Upper lobe of left lung (tissue), 6 donors: ENCODE measurements at regions not wholly inside any gene's neighbourhood (a gene's known extent, or its start where the extent isn't known, plus 50 kb on each side); places are given as distances from the start of the nearest gene placed in this dataset.
"Not testable (repeated sequence)": the region's sequence is repeated elsewhere in the genome, so short reads cannot be mapped to it uniquely, and the experiment has no call there.

Experiments
- ATAC-seq, 2 donors: fragments of 200-7000 bp; cut with Tn5 transposase; one replicate each; pipeline ENCODE4 v1.9.1; 2022; ENCODE audit warnings: mild to moderate bottlenecking in 2 of 2, moderate library complexity in 2 of 2; ENCODE audit not compliant: low FRiP score in 2 of 2
- DNase-seq, 2 donors: peaks; one replicate each; pipeline ENCODE4 v3.0.0-alpha.2; 2019 to 2020
- H3K27ac ChIP-seq, 4 donors: fragments of 200-600 bp; sonication (generic); one replicate each; pipeline ENCODE4 v1.5.1; 2016 to 2019
- H3K27me3 ChIP-seq, 4 donors: fragments of 200-600 bp; sonication (generic); one replicate each; pipeline ENCODE4 v1.5.1; 2017 to 2019
- H3K36me3 ChIP-seq, 4 donors: fragments of 200-600 bp; sonication (generic); one replicate each; pipeline ENCODE4 v1.5.1; 2016 to 2019
- H3K4me1 ChIP-seq, 4 donors: fragments of 200-600 bp; sonication (generic); one replicate each; pipeline ENCODE4 v1.5.1; 2018 to 2019
- H3K4me3 ChIP-seq, 4 donors: fragments of 200-600 bp; sonication (generic); one replicate each; pipeline ENCODE4 v1.5.1; 2017 to 2019; ENCODE audit warnings: mild to moderate bottlenecking in 2 of 4, moderate library complexity in 1 of 4
- H3K9me3 ChIP-seq, 4 donors: fragments of 200-600 bp; sonication (generic); one replicate each; pipeline ENCODE4 v1.5.1; 2018 to 2019
- WGBS, 2 donors: methylation state at CpG; one replicate each; pipeline ENCODE4 v1.1.5; 2017 to 2018; 5-methylcytosine and 5-hydroxymethylcytosine counted together
- donor health status: DM: no; HTN: no; CAD: no; lungs with moderate emphysema.
- donor health status: DM: no; HTN: yes; CAD: no; lungs with severe emphysema.

DNA sequence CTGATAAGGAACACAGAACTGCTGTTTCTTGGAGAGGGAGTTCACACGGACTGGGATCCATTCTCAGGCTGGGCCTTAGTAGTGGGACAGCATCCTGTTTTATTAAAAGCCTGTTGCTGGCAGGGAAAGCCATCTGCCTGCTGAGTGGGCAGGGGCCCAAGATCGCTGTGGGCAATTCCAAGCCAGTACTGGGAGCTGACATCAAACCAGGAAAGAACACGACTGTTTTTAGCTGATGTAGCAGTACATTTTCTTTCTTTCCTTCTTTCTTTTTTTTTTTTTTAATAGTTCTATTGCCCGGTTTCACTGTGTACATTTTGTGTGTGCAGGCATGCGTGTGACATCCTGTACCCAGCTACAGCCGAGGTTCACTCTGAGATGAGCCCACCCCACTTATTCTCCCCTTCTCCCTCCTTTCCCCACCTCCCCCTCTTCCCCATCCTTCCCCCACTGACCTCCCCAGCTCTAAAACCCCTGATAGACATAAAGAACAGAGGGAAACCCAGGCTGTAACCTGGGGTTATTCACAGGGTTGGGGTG, 143.5 kb upstream of the PLGLB2 start:
- not testable (repeated sequence) for H3K27me3 ChIP-seq, H3K27ac ChIP-seq, H3K4me3 ChIP-seq, H3K9me3 ChIP-seq, H3K36me3 ChIP-seq, DNase-seq, H3K4me1 ChIP-seq
- peak; percentile 55 to 60 for ATAC-seq
- 0% methylated on average over 1 of the region's 6 CpGs; no CpG with 5 or more reads in 1 of the 2 donors for WGBS, 2 donors

DNA sequence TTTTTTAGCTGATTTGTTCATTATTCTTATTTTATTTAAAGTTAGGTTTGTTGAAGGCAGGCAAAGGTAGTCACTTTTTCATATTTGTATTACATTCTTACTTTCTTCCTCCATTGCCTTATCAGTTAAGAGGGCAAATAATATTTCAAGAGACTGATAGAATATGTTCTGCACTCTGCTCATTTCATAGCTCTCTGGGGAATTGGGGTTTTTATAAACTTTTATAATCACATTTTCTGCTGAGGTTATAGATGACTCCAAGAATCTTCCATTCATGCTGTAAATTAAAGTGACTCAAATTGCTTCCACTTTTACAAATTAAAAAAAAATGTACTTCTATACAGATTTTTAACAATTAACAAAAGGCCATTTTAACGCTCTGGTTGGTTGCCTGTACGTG, 142.9 kb upstream of the PLGLB2 start:
- ATAC-seq, H3K4me3 ChIP-seq, H3K9me3 ChIP-seq, H3K36me3 ChIP-seq, H3K4me1 ChIP-seq, H3K27me3 ChIP-seq, H3K27ac ChIP-seq, DNase-seq: not testable (repeated sequence)
- WGBS, 2 donors = no CpG with 5 or more reads among the region's 2 CpGs

DNA sequence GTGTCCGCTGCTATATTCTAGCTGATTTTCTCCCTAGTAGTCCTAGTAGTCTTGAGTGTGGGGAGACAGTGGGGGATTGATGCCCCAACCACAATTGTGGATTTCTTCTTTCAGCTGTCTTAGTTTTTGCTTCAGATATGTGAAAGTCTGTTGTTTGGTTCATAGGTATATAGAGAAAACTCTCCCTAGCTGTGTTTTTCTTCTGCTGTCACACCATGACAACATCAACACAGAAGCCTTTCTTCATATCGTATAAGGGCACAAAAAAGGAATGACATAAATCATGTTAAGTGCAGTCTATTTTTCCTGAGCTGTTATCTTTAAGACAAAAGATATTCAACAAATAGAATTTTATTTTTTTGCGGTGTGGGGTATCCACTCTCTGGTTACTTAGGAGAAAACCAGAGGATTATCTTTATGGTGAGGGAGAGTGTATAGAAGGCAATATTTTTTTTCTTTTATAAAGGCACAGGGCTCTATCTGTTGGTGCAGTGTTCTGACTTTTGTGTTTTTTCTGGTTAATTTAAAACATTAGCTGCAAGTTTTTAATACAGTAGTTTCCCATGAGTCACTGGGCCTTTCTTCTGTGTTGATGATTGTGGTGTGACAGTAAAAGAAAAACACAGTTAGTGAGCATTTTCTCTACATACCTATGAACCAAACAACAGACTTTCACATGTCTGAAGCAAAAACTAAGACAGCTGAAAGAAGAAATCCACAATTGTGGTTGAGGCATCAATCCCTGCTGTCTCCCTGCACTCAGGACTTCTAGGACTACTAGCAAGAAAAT, 139.3 kb upstream of the PLGLB2 start:
- DNase-seq, ATAC-seq, H3K4me3 ChIP-seq, H3K36me3 ChIP-seq, H3K4me1 ChIP-seq, H3K27me3 ChIP-seq, H3K27ac ChIP-seq, H3K9me3 ChIP-seq: not testable (repeated sequence)
- WGBS, 2 donors = 14 to 60% methylated on average over 1 of the region's 3 CpGs

DNA sequence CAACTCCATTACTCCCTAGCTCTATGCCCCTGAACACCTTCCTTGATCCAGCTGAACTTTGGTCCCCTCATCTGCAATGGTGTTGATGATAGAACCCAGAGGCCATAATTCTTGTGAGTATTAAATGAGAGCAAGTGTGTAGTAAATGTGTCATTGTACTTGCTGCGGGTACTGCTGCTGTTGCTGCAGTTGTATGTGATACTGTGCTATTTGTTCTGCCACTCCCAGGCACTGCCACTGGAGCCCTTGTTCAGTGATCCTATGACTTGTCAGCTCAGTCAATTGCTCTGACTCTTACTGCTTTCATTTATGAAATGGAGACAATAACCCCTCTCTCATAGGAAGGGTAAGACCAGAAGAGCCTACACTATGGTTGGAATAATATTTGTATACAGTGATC, 136.9 kb upstream of the PLGLB2 start:
- not testable (repeated sequence) for ATAC-seq, DNase-seq, H3K4me3 ChIP-seq, H3K36me3 ChIP-seq, H3K27me3 ChIP-seq, H3K27ac ChIP-seq, H3K9me3 ChIP-seq, H3K4me1 ChIP-seq
- no CpG with 5 or more reads among the region's 1 CpG for WGBS, 2 donors

DNA sequence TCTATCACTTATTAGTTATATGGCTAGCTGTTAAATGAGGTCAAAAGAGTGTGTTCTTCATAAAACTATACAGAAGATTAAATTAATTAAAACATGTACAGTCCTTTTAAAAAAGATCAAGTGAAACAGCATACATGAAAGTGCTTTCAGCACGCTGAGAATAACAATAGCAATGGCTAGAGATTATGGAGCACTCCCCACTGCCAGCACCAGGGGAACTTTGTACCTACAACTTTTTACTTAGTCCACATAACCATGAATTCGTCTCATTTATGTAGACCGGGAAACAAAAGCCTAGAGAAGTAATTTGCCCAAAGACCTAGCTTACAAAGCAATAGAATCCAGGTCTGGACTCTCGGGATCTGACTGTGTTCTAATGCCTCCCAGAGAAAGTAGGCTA, 136.5 kb upstream of the PLGLB2 start:
- not testable (repeated sequence) for H3K36me3 ChIP-seq, H3K27me3 ChIP-seq, H3K4me1 ChIP-seq, ATAC-seq, H3K4me3 ChIP-seq, DNase-seq, H3K27ac ChIP-seq, H3K9me3 ChIP-seq
- WGBS, 2 donors = no CpG with 5 or more reads among the region's 4 CpGs

DNA sequence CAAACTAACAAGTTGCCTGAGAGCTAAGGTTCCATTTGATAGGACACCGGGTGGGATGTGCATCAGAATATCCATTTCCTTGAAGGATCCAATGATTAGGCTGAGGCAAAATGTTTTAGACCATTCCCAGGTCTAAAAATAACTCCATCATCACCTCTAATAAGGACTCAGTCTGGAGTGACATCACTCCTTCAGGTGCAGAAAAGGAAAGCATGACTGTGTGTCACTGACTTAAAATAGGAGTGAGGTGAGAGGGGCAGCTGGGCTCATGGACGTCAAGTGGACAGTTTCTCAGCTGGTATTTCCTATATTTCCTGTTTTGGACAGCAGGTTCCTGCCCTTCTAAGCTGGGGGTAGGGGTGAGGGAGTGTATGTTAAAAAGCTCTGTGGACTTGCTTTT, 135.9 kb upstream of the PLGLB2 start:
- not testable (repeated sequence) for H3K4me1 ChIP-seq

DNA sequence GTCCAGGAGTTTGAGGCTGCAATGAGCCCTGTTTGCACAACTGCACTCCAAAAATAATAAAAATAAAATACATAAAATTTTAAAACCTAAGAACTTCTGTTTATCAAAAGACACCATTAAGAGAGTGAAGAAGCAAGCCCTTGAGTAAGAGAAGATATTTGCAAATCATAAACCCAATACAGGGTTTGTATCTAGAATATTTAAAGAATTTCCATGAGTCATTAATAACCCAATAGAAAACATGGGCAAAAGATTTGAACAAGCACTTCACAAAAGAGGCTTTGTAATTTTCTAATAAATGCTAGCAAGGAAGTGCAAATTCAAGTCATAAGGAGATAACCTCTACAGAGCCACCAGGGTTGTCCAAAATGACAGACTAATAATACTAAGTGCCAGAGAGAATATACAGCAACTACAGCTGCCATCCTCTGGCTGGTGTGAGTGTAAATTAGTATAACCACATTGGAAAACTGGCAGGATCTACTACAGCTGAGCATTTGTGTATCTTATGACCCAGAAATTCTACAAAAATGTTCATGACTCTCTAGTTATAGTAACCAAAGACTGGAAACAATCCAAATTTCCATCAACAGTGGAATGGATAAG, 133.0 kb upstream of the PLGLB2 start:
- H3K36me3 ChIP-seq, H3K4me3 ChIP-seq, ATAC-seq, H3K9me3 ChIP-seq, H3K4me1 ChIP-seq, DNase-seq, H3K27ac ChIP-seq, H3K27me3 ChIP-seq: not testable (repeated sequence)

More for the DNA sequence above, 135.9 kb upstream of the PLGLB2 start:
- H3K4me3 ChIP-seq, H3K9me3 ChIP-seq, H3K36me3 ChIP-seq, H3K27ac ChIP-seq, H3K27me3 ChIP-seq, DNase-seq, ATAC-seq: not testable (repeated sequence)
- no CpG with 5 or more reads among the region's 2 CpGs for WGBS, 2 donors

DNA sequence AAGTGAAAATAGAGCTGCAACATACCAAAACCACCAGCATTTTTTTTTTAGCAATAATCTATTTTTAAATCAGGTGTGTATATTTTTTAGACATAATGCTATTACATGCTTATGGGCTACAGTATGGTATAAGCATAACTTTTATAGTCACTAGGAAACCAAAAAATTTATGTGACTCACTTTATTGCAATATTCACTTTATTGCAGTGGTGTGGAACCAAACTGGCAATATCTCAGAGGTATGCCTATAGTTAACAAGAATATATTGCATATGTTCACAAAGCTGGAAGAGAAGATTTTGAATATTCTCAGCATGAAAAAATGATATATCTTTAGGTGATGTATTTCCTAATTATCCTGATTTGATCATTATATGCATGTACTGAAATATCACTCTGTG, 128.8 kb upstream of the PLGLB2 start:
- H3K9me3 ChIP-seq, H3K4me3 ChIP-seq, H3K27ac ChIP-seq, ATAC-seq, H3K36me3 ChIP-seq, H3K4me1 ChIP-seq, DNase-seq, H3K27me3 ChIP-seq: not testable (repeated sequence)

DNA sequence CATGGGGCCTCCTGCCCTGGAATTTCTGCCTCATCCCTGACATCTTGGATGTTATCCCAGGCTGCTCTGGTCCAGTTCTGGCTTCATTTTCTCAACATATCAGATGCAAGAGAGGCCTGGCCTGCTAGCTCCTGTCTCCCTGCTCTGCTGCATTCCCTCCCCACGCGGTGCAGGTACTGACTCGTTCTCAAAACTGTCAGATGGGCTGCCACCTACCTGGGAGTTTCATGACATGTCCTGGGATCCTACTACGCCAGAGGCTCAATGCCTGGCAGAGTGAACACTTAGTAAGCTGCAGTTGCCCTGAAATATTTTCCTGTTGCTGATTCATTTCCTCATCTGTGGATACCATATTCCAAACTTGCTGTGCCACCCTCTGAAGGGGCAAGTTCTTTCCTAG, 126.7 kb upstream of the PLGLB2 start:
- not testable (repeated sequence) for H3K9me3 ChIP-seq, DNase-seq, H3K4me3 ChIP-seq, ATAC-seq, H3K27me3 ChIP-seq, H3K27ac ChIP-seq, H3K4me1 ChIP-seq, H3K36me3 ChIP-seq
- WGBS, 2 donors = no CpG with 5 or more reads among the region's 4 CpGs

DNA sequence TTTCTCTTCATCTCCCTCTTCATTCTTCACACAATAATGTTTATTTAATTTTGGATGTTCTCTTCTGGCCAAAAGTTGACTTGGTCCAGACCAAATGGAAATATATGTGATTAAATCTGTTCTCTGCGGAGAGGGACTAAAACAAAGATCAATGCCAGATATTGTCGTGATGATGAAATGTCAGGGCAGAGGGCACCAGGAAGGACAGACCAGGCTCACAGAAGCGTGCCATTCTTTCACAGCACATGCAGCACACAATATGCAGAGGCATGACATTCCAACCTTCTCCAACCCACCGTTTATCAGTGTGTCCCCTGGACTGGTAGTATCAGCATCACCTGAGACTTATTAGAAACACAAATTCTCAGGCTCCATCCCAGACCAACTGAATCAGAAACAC, 125.2 kb upstream of the PLGLB2 start:
- H3K4me3 ChIP-seq, H3K4me1 ChIP-seq, DNase-seq, H3K36me3 ChIP-seq, H3K9me3 ChIP-seq, H3K27me3 ChIP-seq, H3K27ac ChIP-seq, ATAC-seq: not testable (repeated sequence)
- no CpG with 5 or more reads among the region's 4 CpGs for WGBS, 2 donors

DNA sequence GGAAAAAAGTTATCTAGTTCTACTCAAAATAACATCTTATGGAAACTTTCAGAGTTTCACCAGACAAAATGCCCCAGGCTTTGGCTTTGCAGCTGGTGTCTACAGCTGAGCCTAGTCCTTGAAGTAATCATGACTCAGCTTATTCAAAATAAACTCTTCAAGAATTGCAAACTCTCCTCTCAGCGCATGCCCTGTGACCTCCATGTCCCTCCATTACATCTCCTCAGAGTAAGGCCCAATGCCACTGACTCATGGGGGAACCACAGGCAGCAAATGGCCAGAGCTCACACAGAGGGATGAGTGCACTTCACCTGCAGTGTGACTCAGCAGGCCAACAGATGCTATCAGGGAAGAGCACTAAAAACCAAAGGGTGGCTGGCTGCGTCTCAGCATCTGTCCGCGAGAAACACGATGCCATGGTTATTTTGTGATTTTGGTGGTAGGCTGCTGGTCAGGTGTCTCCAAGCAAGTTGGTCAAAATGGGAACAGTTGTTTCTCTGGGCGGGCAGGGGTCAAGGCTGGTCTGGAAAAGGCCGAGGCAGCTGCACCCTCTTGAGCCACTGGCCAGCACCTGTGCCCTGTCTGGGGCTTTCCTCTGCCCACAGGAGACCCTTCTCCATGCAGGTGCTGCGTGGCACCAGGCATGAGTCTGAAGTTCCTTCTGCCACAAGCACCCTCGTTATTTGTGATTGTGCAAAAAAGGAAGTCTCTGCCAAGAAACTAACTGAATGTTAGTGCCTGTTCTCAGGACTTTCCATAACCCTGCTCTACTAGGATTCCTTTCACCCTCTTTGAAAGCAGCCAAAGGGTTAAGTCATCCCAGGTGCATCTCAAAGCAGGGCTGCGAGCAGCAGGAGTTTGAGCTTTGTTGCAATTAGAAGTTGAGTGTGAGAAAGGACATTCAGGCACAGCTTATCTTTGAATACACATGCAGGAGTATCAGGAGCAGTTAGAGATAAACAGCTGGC, 118.1 kb upstream of the PLGLB2 start:
- 71 to 88% methylated on average over 6 to 9 of the region's 10 CpGs for WGBS, 2 donors
- H3K4me3 ChIP-seq, H3K36me3 ChIP-seq, H3K27me3 ChIP-seq, H3K4me1 ChIP-seq, ATAC-seq, H3K9me3 ChIP-seq, H3K27ac ChIP-seq: not testable (repeated sequence)
- peak in 1 of 2 donors; percentile 33 for DNase-seq

DNA sequence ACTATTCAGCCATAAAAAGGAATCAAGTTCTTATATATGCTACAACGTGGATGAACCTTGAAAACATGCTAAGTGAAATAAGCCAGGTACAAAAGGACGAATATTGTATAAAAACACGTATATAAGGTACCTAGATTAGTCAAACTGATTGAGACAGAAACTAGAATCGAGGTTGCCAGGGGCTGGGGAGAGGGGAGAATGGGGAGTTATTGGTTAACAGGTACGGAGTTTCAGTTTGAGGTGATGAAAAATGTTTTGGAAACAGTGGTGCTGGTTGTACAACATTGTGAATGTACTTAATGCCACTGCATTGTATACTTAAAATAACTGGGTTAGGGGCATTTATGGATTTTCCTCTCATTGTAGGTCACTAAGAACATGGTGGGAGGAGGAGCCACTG, 117.0 kb upstream of the PLGLB2 start:
- not testable (repeated sequence) for ATAC-seq, H3K27me3 ChIP-seq, DNase-seq, H3K4me3 ChIP-seq, H3K27ac ChIP-seq, H3K4me1 ChIP-seq, H3K9me3 ChIP-seq, H3K36me3 ChIP-seq
- no CpG with 5 or more reads among the region's 5 CpGs for WGBS, 2 donors

DNA sequence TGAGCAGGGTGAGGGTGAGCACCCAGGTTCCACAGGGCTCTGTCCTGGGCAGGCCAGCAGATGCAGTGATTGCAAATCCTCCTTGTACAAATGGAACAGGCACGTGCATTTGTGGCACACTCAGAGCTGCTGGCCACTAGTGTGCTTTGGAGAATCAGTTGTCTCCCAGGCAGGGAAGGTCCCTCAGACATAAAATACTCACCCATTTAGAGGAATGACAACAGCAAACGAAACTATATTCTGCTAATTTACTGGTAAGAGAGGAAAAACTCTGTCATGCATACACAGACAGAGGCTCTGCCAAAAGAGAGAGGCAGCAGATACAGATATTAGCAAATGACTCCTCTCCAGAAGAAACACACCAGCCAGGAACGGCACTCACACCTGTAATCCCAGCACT, 116.5 kb upstream of the PLGLB2 start:
- ATAC-seq, H3K27me3 ChIP-seq, H3K4me1 ChIP-seq, H3K9me3 ChIP-seq, H3K4me3 ChIP-seq, H3K27ac ChIP-seq, H3K36me3 ChIP-seq, DNase-seq: not testable (repeated sequence)
- whole genome bisulfite sequencing, 2 donors = 88 to 90% methylated on average over 1 of the region's 3 CpGs
